Thyroid gland (tissue), 4 donors: ENCODE measurements at regions not wholly inside any gene's neighbourhood (a gene's known extent, or its start where the extent isn't known, plus 50 kb on each side); places are given as distances from the start of the nearest gene placed in this dataset.
"Not testable (repeated sequence)": the region's sequence is repeated elsewhere in the genome, so short reads cannot be mapped to it uniquely, and the experiment has no call there.

Experiments
- DNase-seq, 2 donors: peaks; one replicate each; pipeline ENCODE4 v3.0.0-alpha.2; 2019
- H3K27ac ChIP-seq, 3 donors: fragments of 200-600 bp; sonication (generic); 1 replicate in 2 of 3; 2 replicates in 1 of 3; pipeline ENCODE4 v1.5.1; 2016 to 2019; ENCODE audit warnings: mild to moderate bottlenecking in 1 of 3, moderate library complexity in 1 of 3
- H3K27me3 ChIP-seq: fragments of 200-600 bp; sonication (generic); one replicate; pipeline ENCODE4 v1.5.1; 2019
- H3K36me3 ChIP-seq, 2 donors: fragments of 200-600 bp; sonication (generic); one replicate each; pipeline ENCODE4 v1.5.1; 2016 to 2019
- H3K4me1 ChIP-seq, 2 donors: fragments of 200-600 bp; sonication (generic); one replicate each; pipeline ENCODE4 v1.5.1; 2017 to 2019
- H3K4me3 ChIP-seq, 3 donors: fragments of 200-600 bp; sonication (generic); replicated peaks in 1 of 3; 1 replicate in 2 of 3; 2 replicates in 1 of 3; pipeline ENCODE4 v1.5.1; 2016; ENCODE audit warnings: mild to moderate bottlenecking in 1 of 3
- H3K9me3 ChIP-seq: fragments of 200-600 bp; sonication (generic); one replicate; pipeline ENCODE4 v1.5.1; 2017
- POLR2A ChIP-seq, 2 donors: fragments of 450-650 bp; IDR thresholded peaks; one replicate each; pipeline ENCODE4 v1.6.1; 2017; ENCODE audit warnings: antibody characterized with exemption in 2 of 2, mild to moderate bottlenecking in 2 of 2, moderate library complexity in 1 of 2
- WGBS, 2 donors: methylation state at CpG; one replicate each; pipeline ENCODE4 v1.1.5; 2017; 5-methylcytosine and 5-hydroxymethylcytosine counted together
- intact Hi-C: fragments of 100-400 bp; cut with DNase I; formaldehyde crosslinking; loops from one replicate; pipeline ENCODE4 v1.15.1; 2023
- TF ChIP-seq, protein P1 (sequence below), 6 experiments: fragments of 200-600 bp in 3 of 6; fragments of 450-650 bp in 3 of 6; sonication (generic) in 3 of 6; IDR thresholded peaks; one replicate each; pipeline ENCODE4 v1.5.1; 2016 to 2019; ENCODE audit warnings: antibody characterized with exemption in 6 of 6, mild to moderate bottlenecking in 2 of 6, inconsistent platforms in 1 of 6, moderate library complexity in 1 of 6

DNA sequence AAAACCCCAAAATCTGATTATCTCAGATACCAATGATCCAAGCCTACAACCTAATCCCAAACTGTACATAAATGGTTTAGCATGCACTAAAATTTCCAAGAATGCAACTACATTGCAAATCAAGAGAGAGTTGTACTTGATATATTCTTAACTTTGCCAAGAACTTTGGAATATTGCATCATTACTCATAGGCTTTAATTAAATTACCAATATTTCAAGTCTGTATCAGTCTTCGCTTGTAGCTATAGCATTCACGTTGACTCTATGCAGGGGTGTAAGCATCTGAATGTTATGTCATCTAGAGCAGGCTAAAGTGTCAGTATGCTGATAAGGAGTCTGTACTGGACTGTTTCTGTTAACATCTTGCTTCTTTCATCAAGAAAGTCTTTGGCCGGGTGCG lies 56.3 kb downstream of the FOXI3 start:
- intact Hi-C loops, result no loop called here
- WGBS, 2 donors, result 90 to 93% methylated on average over 4 of the region's 4 CpGs
- Histone ChIP-seq H3K4me1 (no peaks in the 10 kb centered on the region), H3K4me3 (no peak overlapping the region), H3K27ac (no peak overlapping the region), H3K36me3 (no peaks in the 10 kb centered on the region), H3K9me3 (no peaks in the 10 kb centered on the region), H3K27me3 (no peaks in the 10 kb centered on the region)
- DNase-seq, result no peak
- no peak for TF ChIP-seq POLR2A (IDR thresholded peaks at IDR 0.05)
- TF ChIP-seq, protein P1, sequence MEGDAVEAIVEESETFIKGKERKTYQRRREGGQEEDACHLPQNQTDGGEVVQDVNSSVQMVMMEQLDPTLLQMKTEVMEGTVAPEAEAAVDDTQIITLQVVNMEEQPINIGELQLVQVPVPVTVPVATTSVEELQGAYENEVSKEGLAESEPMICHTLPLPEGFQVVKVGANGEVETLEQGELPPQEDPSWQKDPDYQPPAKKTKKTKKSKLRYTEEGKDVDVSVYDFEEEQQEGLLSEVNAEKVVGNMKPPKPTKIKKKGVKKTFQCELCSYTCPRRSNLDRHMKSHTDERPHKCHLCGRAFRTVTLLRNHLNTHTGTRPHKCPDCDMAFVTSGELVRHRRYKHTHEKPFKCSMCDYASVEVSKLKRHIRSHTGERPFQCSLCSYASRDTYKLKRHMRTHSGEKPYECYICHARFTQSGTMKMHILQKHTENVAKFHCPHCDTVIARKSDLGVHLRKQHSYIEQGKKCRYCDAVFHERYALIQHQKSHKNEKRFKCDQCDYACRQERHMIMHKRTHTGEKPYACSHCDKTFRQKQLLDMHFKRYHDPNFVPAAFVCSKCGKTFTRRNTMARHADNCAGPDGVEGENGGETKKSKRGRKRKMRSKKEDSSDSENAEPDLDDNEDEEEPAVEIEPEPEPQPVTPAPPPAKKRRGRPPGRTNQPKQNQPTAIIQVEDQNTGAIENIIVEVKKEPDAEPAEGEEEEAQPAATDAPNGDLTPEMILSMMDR (IDR thresholded peaks at IDR 0.05), result no peak

DNA sequence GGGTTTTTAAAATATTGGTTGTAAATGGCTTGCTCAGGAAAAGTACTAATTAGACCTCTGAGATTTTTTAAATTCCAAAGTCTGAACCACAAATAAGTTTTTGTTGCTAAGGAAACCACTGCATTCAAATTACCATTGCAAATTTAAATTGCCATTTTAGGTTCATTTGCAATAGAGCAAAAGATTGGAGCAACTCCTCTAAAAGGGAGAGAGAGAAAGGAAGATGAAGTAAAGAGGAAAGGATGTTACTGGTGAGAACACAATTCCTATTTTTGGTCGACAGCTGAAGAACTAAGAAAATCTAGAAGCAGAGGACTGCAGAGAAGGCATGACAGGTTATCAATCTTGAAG lies 74.9 kb downstream of the FOXI3 start:
- WGBS, 2 donors, result 56 to 63% methylated on average over 1 of the region's 1 CpG
- H3K4me1 ChIP-seq, result no peaks in the 10 kb centered on the region
- H3K27me3 ChIP-seq, result no peaks in the 10 kb centered on the region
- no peak for DNase-seq
- TF ChIP-seq, protein P1 (IDR thresholded peaks at IDR 0.05), result no peak
- no peak for TF ChIP-seq POLR2A (IDR thresholded peaks at IDR 0.05)
- intact Hi-C loops, result no loop called here
- H3K36me3 ChIP-seq, result no peaks in the 10 kb centered on the region
- H3K9me3 ChIP-seq, result no peaks in the 10 kb centered on the region
- no peak overlapping the region for H3K27ac ChIP-seq
- no peak overlapping the region for H3K4me3 ChIP-seq

DNA sequence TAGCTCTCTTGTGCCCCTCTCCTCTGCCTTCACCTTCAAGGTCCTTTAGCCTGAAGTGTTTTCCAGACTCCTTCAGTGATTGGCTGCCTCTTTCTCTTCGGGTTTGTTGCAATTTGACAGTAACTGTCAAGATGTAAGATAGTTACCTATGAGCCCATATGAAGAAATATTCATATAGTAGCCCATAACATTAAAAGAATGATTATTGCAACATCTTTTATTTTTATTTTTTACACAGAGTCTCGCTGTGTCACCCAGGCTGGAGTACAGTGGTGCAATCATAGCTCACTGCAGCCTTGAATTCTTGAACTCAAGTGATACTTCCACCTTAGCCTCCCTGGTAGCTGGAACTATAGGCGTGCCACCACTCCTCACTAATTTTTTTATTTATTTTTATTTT lies 80.5 kb downstream of the FOXI3 start:
- no peak overlapping the region for H3K4me3 ChIP-seq
- WGBS, 2 donors, result 68 to 76% methylated on average over 3 of the region's 3 CpGs
- H3K27ac ChIP-seq, result no peak overlapping the region
- H3K36me3 ChIP-seq, result no peaks in the 10 kb centered on the region
- TF ChIP-seq, protein P1 (IDR thresholded peaks at IDR 0.05), result no peak
- TF ChIP-seq POLR2A (IDR thresholded peaks at IDR 0.05), result no peak
- H3K27me3 ChIP-seq, result no peaks in the 10 kb centered on the region
- no peaks in the 10 kb centered on the region for H3K9me3 ChIP-seq
- intact Hi-C loops, result no loop called here
- DNase-seq, result no peak
- H3K4me1 ChIP-seq, result no peaks in the 10 kb centered on the region

DNA sequence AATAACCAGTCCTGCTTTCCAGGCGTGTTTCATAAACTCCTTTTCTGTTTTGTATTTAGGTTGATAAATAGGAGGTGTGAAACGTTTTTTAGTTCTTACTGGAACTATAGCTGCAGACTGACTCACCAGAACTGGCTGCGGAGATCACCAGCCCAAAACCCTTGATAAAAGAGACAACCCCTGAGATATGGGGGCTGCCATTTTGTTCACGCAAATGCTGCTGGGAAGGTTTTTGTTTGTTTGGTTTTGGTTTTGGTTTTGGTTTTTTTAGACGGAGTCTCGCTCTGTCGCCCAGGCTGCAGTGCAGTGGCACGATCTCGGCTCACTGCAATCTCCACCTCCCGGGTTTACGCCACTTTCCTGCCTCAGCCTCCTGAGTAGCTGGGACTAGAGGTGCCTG lies 87.1 kb downstream of the FOXI3 start:
- 76 to 84% methylated on average over 11 of the region's 11 CpGs for WGBS, 2 donors
- DNase-seq, H3K4me1 ChIP-seq, H3K9me3 ChIP-seq, H3K36me3 ChIP-seq, H3K27ac ChIP-seq, H3K4me3 ChIP-seq, intact Hi-C loops, H3K27me3 ChIP-seq: not testable (repeated sequence)

DNA sequence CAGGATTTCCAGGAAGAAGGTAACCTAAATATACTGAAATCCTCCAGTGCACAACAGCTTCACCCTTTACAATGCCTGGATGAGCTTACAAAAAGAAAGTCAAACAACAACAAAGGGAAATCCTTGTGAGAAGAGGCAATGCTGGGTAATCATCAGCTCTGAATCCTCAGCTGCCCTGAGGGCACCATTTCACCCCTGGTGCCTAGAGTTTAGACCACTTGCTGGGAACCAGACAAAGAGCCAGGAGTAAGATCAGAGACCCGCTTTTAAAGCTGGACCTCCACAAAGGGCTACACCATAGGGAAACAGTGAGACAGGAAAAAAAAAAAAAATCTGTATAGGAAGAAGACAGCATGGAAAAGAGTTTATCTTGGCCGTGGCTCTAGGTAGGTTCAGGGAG lies 97.0 kb downstream of the FOXI3 start:
- no peaks in the 10 kb centered on the region for H3K36me3 ChIP-seq
- H3K4me3 ChIP-seq, result no peak overlapping the region
- H3K27ac ChIP-seq, result no peak overlapping the region
- DNase-seq, result no peak
- H3K4me1 ChIP-seq, result peaks cover 0 to 4% of the 10 kb centered on the region in 2 donors
- TF ChIP-seq, protein P1 (IDR thresholded peaks at IDR 0.05), result no peak
- no peak for TF ChIP-seq POLR2A (IDR thresholded peaks at IDR 0.05)
- no peaks in the 10 kb centered on the region for H3K9me3 ChIP-seq
- intact Hi-C loops, result no loop called here
- no peaks in the 10 kb centered on the region for H3K27me3 ChIP-seq
- WGBS, 2 donors, result 47 to 65% methylated on average over 2 of the region's 2 CpGs

DNA sequence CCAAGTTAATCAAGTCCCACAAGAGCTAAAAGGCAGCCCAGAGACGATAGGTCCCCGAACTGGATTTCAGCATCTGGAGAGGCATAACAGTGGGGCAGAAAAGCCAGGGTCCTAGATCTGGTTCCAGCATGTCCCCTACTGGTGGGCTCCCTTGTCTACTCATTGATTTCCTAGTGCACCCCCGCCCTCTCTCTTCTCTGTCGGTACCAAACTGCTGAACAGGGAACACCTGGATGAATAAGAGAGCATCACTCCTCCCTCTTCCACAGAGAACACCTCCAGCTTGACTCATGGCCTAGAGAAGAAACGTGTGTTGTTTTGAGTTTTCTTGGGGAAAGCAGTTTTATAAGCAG lies 101.3 kb downstream of the FOXI3 start:
- intact Hi-C loops, result no loop called here
- Histone ChIP-seq H3K27ac (no peak overlapping the region), H3K27me3 (no peaks in the 10 kb centered on the region), H3K4me1 (peaks cover 0 to 9% of the 10 kb centered on the region in 2 donors), H3K4me3 (no peak overlapping the region), H3K9me3 (no peaks in the 10 kb centered on the region), H3K36me3 (no peaks in the 10 kb centered on the region)
- WGBS, 2 donors, result 51 to 60% methylated on average over 5 of the region's 5 CpGs
- DNase-seq, result no peak
- TF ChIP-seq, protein P1 (IDR thresholded peaks at IDR 0.05), result no peak
- TF ChIP-seq POLR2A (IDR thresholded peaks at IDR 0.05), result no peak
